ENCODE measurements at regions not wholly inside any gene's neighbourhood (a gene's known extent, or its start where the extent isn't known, plus 50 kb on each side); places are given as distances from the start of the nearest gene placed in this dataset.

DNA sequence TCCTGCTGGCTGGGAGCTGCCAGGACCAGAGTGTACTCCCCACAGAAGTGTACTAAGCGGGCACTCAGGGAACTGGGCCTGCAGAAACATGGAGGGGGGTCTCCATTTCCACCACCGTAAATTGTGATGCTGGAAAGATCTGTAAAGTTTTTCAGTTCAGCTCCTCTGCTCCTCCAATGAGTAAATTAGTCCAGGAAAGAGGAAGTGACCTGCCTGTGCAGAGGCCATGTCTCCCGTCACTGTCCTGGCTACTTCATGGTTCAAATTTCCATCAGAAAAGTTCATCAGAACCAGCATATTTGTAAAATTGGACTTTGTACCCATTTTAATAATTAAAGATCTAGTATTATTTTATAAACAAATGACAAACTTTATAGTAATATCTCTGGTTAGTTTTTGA lies 226.7 kb upstream of the THBS1 start:
- no peaks in the 10 kb centered on the region for H3K27me3 ChIP-seq
- no peak for TF ChIP-seq POLR2AphosphoS5 (IDR thresholded peaks at IDR 0.05; ENCODE audit: insufficient read depth in 1 of 2, low read depth in 1 of 2)
- no peak for TF ChIP-seq POLR2A (IDR thresholded peaks at IDR 0.05)
- TF ChIP-seq, protein P1, sequence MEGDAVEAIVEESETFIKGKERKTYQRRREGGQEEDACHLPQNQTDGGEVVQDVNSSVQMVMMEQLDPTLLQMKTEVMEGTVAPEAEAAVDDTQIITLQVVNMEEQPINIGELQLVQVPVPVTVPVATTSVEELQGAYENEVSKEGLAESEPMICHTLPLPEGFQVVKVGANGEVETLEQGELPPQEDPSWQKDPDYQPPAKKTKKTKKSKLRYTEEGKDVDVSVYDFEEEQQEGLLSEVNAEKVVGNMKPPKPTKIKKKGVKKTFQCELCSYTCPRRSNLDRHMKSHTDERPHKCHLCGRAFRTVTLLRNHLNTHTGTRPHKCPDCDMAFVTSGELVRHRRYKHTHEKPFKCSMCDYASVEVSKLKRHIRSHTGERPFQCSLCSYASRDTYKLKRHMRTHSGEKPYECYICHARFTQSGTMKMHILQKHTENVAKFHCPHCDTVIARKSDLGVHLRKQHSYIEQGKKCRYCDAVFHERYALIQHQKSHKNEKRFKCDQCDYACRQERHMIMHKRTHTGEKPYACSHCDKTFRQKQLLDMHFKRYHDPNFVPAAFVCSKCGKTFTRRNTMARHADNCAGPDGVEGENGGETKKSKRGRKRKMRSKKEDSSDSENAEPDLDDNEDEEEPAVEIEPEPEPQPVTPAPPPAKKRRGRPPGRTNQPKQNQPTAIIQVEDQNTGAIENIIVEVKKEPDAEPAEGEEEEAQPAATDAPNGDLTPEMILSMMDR (IDR thresholded peaks at IDR 0.05) = no peak
- H3K9me3 ChIP-seq = no peaks in the 10 kb centered on the region
- intact Hi-C loops (cut with DNase I) = no loop called here
- H3K27ac ChIP-seq = no peak overlapping the region
- no peaks in the 10 kb centered on the region for H3K36me3 ChIP-seq
- no peak for DNase-seq (ENCODE audit: extremely low spot score in 2 of 2)
- H3K4me1 ChIP-seq = peaks cover 21% of the 10 kb centered on the region
- no peak overlapping the region for H3K4me3 ChIP-seq

DNA sequence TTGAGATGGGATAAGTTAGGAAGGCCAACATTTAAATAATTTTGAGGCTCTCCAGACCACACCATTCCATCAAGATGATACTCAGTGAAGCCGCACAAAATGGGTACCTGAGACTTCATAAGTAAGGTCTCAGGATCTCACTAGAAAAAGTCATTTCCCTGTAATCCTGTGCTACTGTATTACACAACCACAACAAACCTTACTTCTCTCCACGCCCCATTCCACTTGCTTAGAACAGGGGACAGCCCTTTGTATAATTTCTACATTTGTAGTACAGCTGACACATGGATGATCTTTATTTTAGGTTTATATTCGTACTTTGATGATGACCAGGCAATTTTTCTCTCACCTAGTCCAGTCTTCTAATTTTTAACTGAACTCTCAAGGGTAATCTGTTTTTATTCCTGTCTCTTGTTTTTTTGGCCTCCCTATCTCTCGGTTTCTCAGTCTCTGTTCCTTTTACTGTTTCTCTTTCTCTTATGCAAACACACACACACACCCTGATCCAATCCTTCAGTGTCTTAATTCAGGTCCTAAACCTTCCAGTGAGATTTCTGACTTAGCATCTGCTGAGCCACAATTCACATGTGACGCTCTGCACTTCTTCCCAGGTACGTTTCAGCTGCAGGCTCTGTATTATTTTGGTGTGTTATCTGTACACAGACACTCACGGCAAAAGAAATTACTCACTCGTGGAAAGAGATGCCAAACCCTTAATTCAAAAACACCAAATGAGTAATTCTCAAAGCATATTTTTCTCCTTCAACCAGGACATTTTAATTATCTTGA lies 223.2 kb upstream of the THBS1 start:
- Histone ChIP-seq H3K9me3 (no peaks in the 10 kb centered on the region), H3K4me3 (no peak overlapping the region), H3K27ac (peak overlapping the region; percentile 42), H3K4me1 (peaks cover 23% of the 10 kb centered on the region), H3K27me3 (no peaks in the 10 kb centered on the region), H3K36me3 (no peaks in the 10 kb centered on the region)
- TF ChIP-seq, protein P1 (IDR thresholded peaks at IDR 0.05) = no peak
- TF ChIP-seq POLR2A (IDR thresholded peaks at IDR 0.05) (no peak), POLR2AphosphoS5 (IDR thresholded peaks at IDR 0.05; ENCODE audit: insufficient read depth in 1 of 2, low read depth in 1 of 2) (no peak)
- DNase-seq (ENCODE audit: extremely low spot score in 2 of 2) = no peak
- intact Hi-C loops (cut with DNase I) = no loop called here

DNA sequence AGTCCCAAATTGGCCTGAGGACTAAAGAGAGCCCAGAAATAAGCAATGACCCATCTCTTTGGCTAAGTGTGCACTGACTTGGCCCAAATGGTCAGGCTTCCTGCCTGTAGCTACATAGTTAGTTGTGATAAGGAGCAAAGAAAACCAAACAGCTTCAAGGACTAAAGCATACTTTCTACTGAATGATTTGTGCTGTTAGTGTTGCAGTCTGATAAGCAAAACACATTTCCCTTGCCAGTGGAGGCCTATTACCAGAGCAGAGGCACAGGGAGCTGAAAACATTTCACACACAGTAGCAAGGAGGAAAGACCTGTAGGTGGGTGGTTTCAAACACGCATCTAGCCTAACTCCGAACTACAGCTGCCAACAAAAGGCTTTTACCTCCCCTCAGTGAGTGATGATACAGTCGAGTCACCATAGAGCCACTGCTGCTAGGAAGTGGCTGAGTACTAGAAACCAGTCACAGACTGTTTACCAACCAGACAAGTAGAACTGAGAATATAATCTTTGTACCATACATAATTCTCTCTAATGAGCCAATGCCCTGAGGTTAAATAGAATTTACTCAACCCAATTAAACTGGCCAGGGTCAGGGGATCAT lies 222.3 kb upstream of the THBS1 start:
- intact Hi-C loops (cut with DNase I) = no loop called here

DNA sequence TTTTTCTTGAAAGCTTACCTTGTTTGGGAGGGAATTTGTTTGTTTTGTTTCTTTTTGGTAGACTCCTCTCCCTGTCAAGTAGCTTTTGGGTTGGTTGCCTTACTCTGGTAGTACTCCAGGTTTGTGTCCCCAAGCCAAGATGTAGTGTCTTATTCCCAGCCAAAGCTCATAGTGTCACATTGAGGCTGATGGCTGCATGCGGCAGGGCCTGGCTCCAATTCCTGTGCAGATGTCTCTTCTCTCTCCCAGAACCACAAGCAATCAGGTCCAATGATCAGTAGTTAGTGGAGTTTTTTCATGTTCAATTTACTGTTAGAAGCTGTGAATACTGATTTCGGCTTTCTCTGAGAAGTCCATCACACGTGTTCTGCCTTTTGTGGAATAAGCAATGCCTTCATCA lies 221.1 kb upstream of the THBS1 start:
- Histone ChIP-seq H3K9me3 (no peaks in the 10 kb centered on the region), H3K36me3 (no peaks in the 10 kb centered on the region), H3K4me3 (no peak overlapping the region), H3K4me1 (peaks cover 40% of the 10 kb centered on the region), H3K27ac (no peak overlapping the region), H3K27me3 (no peaks in the 10 kb centered on the region)
- TF ChIP-seq, protein P1 (IDR thresholded peaks at IDR 0.05) = no peak
- TF ChIP-seq POLR2AphosphoS5 (IDR thresholded peaks at IDR 0.05; ENCODE audit: insufficient read depth in 1 of 2, low read depth in 1 of 2) (no peak), POLR2A (IDR thresholded peaks at IDR 0.05) (no peak)
- no peak for DNase-seq (ENCODE audit: extremely low spot score in 2 of 2)
- intact Hi-C loops (cut with DNase I) = no loop called here

More for the DNA sequence above, 222.3 kb upstream of the THBS1 start:
- Histone ChIP-seq H3K4me1 (peaks cover 28% of the 10 kb centered on the region), H3K27me3 (no peaks in the 10 kb centered on the region), H3K36me3 (no peaks in the 10 kb centered on the region), H3K9me3 (no peaks in the 10 kb centered on the region), H3K4me3 (no peak overlapping the region), H3K27ac (peak overlapping the region; percentile 42)
- TF ChIP-seq POLR2A (IDR thresholded peaks at IDR 0.05) (no peak), POLR2AphosphoS5 (IDR thresholded peaks at IDR 0.05; ENCODE audit: insufficient read depth in 1 of 2, low read depth in 1 of 2) (no peak)
- TF ChIP-seq, protein P1 (IDR thresholded peaks at IDR 0.05) = no peak
- no peak for DNase-seq (ENCODE audit: extremely low spot score in 2 of 2)

DNA sequence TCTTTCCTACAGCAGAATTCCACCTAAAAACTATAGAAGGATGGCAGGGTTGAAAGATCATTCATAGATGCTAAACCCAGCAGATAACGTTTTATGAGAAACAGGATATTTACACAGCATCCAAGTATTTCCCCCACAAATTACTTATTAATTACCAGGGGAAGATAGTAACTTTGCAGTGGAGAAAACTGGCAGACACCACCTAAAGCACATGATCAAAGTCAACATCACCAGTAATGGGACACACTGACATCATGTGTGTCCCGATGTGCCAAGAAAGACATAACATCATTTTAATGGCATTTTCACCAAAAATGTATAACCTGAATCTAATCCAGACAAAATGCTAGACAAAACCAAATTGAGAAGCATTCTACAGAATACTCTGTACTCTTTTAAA lies 220.4 kb upstream of the THBS1 start:
- no peak overlapping the region for H3K27ac ChIP-seq
- TF ChIP-seq POLR2AphosphoS5 (IDR thresholded peaks at IDR 0.05; ENCODE audit: insufficient read depth in 1 of 2, low read depth in 1 of 2) (no peak), POLR2A (IDR thresholded peaks at IDR 0.05) (no peak)
- TF ChIP-seq, protein P1 (IDR thresholded peaks at IDR 0.05) = no peak
- H3K27me3 ChIP-seq = no peaks in the 10 kb centered on the region
- no peak for DNase-seq (ENCODE audit: extremely low spot score in 2 of 2)
- peaks cover 43% of the 10 kb centered on the region for H3K4me1 ChIP-seq
- no peaks in the 10 kb centered on the region for H3K9me3 ChIP-seq
- no peaks in the 10 kb centered on the region for H3K36me3 ChIP-seq
- intact Hi-C loops (cut with DNase I) = no loop called here
- H3K4me3 ChIP-seq = no peak overlapping the region

Measured in vagina (tissue), 2 donors.